OCI-LY3 (cell line): ENCODE measurements at regions not wholly inside any gene's neighbourhood (a gene's known extent, or its start where the extent isn't known, plus 50 kb on each side); places are given as distances from the start of the nearest gene placed in this dataset.

Experiments used
- CTCF ChIP-seq: fragments of 200-600, 300-600 bp; sonication (generic); IDR thresholded peaks from 2 replicates; pipeline ENCODE4 v1.5.1; 2014; ENCODE audit warnings: antibody characterized with exemption, low read length, low read depth
- EZH2phosphoT487 ChIP-seq: fragments of 200-600 bp; shearing (Covaris generic); IDR thresholded peaks from 2 replicates; pipeline ENCODE4 v1.6.1; 2018; ENCODE audit warnings: antibody characterized with exemption, mixed run types, low read depth

- TF ChIP-seq CTCF, result no peak
- no peak for TF ChIP-seq EZH2phosphoT487
Measured at GRCh38 chr5:100182402-100182801, 352.8 kb upstream of the FAM174A start.
